Inflammatory macrophage treated with lipopolysaccharide for 4 hours (primary cell): ENCODE measurements at regions not wholly inside any gene's neighbourhood (a gene's known extent, or its start where the extent isn't known, plus 50 kb on each side); places are given as distances from the start of the nearest gene placed in this dataset.
A peak's percentile ranks its signal among the peaks of the same experiment; 100 is the strongest.

Experiments
- DNase-seq: peaks from one replicate; pipeline ENCODE4 v3.0.0-alpha.2; 2020

- no peak for DNase-seq
Measured at GRCh38 chr2:236811062-236811656, 241.5 kb downstream of the ACKR3 start.

GRCh38 chr2:236813766-236814165 lies 244.1 kb downstream of the ACKR3 start:
- no peak for DNase-seq

GRCh38 chr2:236814593-236814992 lies 245.0 kb downstream of the ACKR3 start:
- DNase-seq, result no peak

GRCh38 chr2:236815746-236816145 lies 246.1 kb downstream of the ACKR3 start:
- no peak for DNase-seq

- DNase-seq, result no peak
Measured at GRCh38 chr2:236816197-236817170, 246.9 kb downstream of the ACKR3 start.

- DNase-seq, result no peak
Measured at GRCh38 chr2:236818281-236819045, 248.8 kb downstream of the ACKR3 start.

GRCh38 chr2:236819275-236820002 lies 249.8 kb downstream of the ACKR3 start:
- no peak for DNase-seq

GRCh38 chr2:236820763-236821344 lies 251.2 kb downstream of the ACKR3 start:
- DNase-seq, result no peak

- no peak for DNase-seq
Measured at GRCh38 chr2:236823041-236823629, 253.5 kb downstream of the ACKR3 start.

- DNase-seq, result no peak
Measured at GRCh38 chr2:236823963-236824362, 254.3 kb downstream of the ACKR3 start.

GRCh38 chr2:236824836-236825235 lies 255.2 kb downstream of the ACKR3 start:
- no peak for DNase-seq

GRCh38 chr2:236825989-236826510 lies 256.4 kb downstream of the ACKR3 start:
- no peak for DNase-seq

GRCh38 chr2:236826606-236827156 lies 257.1 kb downstream of the ACKR3 start:
- no peak for DNase-seq

- no peak for DNase-seq
Measured at GRCh38 chr2:236827997-236828396, 257.7 kb upstream of the COPS8 start.

GRCh38 chr2:236828820-236829219 lies 256.9 kb upstream of the COPS8 start:
- DNase-seq, result no peak

- DNase-seq, result no peak
Measured at GRCh38 chr2:236830926-236831325, 254.8 kb upstream of the COPS8 start.

- no peak for DNase-seq
Measured at GRCh38 chr2:236831698-236832097, 254.0 kb upstream of the COPS8 start.

GRCh38 chr2:236833501-236834073 lies 252.1 kb upstream of the COPS8 start:
- DNase-seq, result peak; percentile 5

GRCh38 chr2:236834284-236834683 lies 251.4 kb upstream of the COPS8 start:
- no peak for DNase-seq

GRCh38 chr2:236835307-236836024 lies 250.2 kb upstream of the COPS8 start:
- DNase-seq, result no peak
